ENCODE measurements at regions not wholly inside any gene's neighbourhood (a gene's known extent, or its start where the extent isn't known, plus 50 kb on each side); places are given as distances from the start of the nearest gene placed in this dataset.

GRCh38 chr6:106033806-106034205, 52.3 kb upstream of the PRDM1 start:
- no peak for TF ChIP-seq CTCF (IDR thresholded peaks at IDR 0.05)
- TF ChIP-seq POLR2A (IDR thresholded peaks at IDR 0.05), result no peak

Data from thyroid gland (tissue), 4 donors.